HFFc6 (cell line): ENCODE measurements at regions not wholly inside any gene's neighbourhood (a gene's known extent, or its start where the extent isn't known, plus 50 kb on each side); places are given as distances from the start of the nearest gene placed in this dataset.

Experiments used
- DNase-seq: peaks from one replicate; pipeline ENCODE4 v3.0.0-alpha.2; 2018
- H3K27ac Mint-ChIP-seq: 2 replicates; pipeline ENCODE4 v1.8.0; 2020; ENCODE audit warnings: mild to moderate bottlenecking, mixed read lengths
- H3K27me3 Mint-ChIP-seq: 2 replicates; pipeline ENCODE4 v1.8.0; 2021; ENCODE audit warnings: mild to moderate bottlenecking, moderate library complexity, mixed read lengths; ENCODE audit not compliant: insufficient read depth
- H3K36me3 Mint-ChIP-seq: 2 replicates; pipeline ENCODE4 v1.8.0; 2021; ENCODE audit warnings: low read depth, mixed read lengths
- H3K4me1 Mint-ChIP-seq: 2 replicates; pipeline ENCODE4 v1.8.0; 2020; ENCODE audit warnings: low read depth, mixed read lengths
- H3K4me3 Mint-ChIP-seq: 2 replicates; pipeline ENCODE4 v1.8.0; 2020; ENCODE audit warnings: mild to moderate bottlenecking, moderate library complexity, mixed read lengths
- H3K9me3 Mint-ChIP-seq: 2 replicates; pipeline ENCODE4 v1.8.0; 2020; ENCODE audit warnings: mild to moderate bottlenecking, mixed read lengths
- CTCF ChIP-seq: fragments of 200-600 bp; sonication (generic); IDR thresholded peaks from 2 replicates; pipeline ENCODE4 v1.5.0; 2021; ENCODE audit warnings: antibody characterized with exemption, mild to moderate bottlenecking

DNA sequence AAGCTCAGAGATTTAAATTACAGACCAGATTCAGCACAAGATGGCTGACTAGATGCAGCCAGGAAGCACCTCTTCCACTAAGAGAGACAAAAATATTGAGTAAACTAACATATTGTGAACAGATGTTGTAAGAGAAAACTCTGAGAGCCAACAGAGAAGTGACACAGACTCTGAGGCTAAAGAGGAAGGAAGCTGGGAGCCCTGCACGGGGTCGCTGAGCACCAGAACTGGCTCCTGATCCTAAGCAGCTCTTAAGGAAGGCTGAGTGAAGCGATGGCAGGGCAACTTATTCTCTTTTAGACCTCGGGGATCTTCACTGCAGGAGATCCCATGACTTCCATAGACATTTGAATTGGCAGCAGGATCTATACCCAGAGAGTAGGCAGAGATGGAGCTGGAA is 578.0 kb upstream of the GRM7 start:
- H3K9me3 Mint-ChIP-seq, result peaks cover 67% of the 10 kb centered on the region
- no peak overlapping the region for H3K4me3 Mint-ChIP-seq
- TF ChIP-seq CTCF, result no peak
- no peaks in the 10 kb centered on the region; the same call in 1 of the 2 replicates for H3K27me3 Mint-ChIP-seq
- no peak overlapping the region for H3K27ac Mint-ChIP-seq
- H3K4me1 Mint-ChIP-seq, result no peaks in the 10 kb centered on the region
- no peaks in the 10 kb centered on the region for H3K36me3 Mint-ChIP-seq
- no peak for DNase-seq

DNA sequence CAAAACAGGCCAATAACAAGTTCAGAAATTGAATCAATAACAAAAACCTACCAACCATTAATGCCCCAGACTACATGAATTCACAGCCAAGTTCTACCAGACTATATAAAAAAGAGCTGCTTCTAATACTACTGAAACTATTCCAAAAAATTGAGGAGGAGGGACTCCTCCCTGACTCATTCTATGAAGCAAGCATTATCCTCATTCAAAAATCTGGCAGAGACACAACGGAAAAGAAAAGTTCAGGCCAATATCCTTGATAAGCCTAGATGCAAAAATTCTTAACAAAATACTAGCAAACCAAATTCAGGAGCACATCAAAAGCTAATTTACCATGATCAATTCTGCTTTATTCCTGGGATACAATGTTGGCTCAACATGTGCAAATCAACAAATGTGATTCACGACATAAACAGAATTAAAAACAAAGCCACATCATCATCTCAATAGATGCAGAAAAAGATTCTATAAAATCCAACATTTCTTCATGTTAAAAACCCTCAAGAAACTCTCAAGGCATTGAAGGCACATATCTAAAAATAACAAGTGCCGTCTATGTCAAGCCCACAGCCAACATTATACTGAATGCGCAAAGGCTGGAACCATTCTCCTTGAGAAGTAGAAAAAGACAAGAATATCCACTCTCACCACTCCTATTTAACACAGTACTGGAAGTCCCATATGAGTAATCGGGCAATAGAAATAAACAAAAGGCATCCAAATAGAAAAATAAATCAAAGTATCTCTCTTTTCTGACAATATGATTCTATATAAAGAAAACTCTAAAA is 573.6 kb upstream of the GRM7 start:
- TF ChIP-seq CTCF, result no peak
- DNase-seq, result no peak
- H3K27ac Mint-ChIP-seq, result no peak overlapping the region
- no peaks in the 10 kb centered on the region; the same call in 1 of the 2 replicates for H3K27me3 Mint-ChIP-seq
- H3K9me3 Mint-ChIP-seq, result peaks cover 60% of the 10 kb centered on the region
- no peaks in the 10 kb centered on the region for H3K4me1 Mint-ChIP-seq
- no peak overlapping the region for H3K4me3 Mint-ChIP-seq
- H3K36me3 Mint-ChIP-seq, result no peaks in the 10 kb centered on the region

DNA sequence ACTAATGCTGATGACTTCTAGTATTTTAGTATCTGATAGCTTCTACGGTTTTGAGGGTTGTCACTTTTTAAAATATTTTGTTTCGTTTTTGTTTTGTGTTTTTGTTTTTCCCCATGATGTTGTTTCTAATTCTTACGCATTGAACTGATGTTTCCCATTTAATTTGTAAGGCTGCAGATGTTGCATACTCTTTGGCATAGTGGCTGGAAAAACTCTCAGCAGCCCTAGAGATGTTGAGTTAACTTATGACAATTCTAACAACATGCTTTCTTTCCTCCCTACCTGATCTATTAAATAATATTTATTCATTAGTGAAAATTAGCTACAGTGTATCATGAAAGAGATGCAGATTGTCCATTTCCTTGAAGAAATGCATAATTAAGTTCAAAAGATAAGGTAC is 559.3 kb upstream of the GRM7 start:
- no peak overlapping the region for H3K4me3 Mint-ChIP-seq
- H3K36me3 Mint-ChIP-seq, result peaks cover 5% of the 10 kb centered on the region
- H3K27ac Mint-ChIP-seq, result no peak overlapping the region
- H3K4me1 Mint-ChIP-seq, result no peaks in the 10 kb centered on the region
- H3K27me3 Mint-ChIP-seq, result no peaks in the 10 kb centered on the region
- H3K9me3 Mint-ChIP-seq, result peaks cover 33% of the 10 kb centered on the region
- no peak for DNase-seq
- TF ChIP-seq CTCF, result no peak

DNA sequence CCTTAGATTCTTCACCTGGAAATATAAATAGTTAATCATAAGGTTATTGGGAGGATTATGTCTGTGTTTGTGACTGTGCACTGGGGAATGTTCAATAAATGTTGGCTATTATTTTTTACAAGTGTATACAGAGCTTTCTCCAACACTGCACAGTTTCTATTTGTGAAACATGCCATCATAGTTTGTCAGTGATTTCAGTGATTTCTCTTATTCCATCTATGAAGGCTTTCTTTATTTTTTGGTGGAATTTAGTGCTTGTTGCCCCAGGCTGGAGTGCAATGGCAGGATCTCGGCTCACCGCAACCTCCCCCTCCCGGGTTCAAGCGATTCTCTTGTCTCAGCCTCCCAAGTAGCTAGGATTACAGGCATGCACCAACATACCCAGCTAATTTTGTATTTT is 545.0 kb upstream of the GRM7 start:
- Mint-ChIP-seq H3K9me3 (peaks cover 31% of the 10 kb centered on the region), H3K27me3 (peaks cover 1% of the 10 kb centered on the region; the same call in 1 of the 2 replicates), H3K4me3 (no peak overlapping the region), H3K36me3 (no peaks in the 10 kb centered on the region), H3K27ac (no peak overlapping the region), H3K4me1 (no peaks in the 10 kb centered on the region)
- no peak for TF ChIP-seq CTCF
- no peak for DNase-seq

GRCh38 chr3:6321999-6322398 is 538.9 kb upstream of the GRM7 start:
- no peaks in the 10 kb centered on the region for H3K36me3 Mint-ChIP-seq
- no peak for DNase-seq
- H3K4me1 Mint-ChIP-seq, result no peaks in the 10 kb centered on the region
- H3K4me3 Mint-ChIP-seq, result no peak overlapping the region
- no peaks in the 10 kb centered on the region for H3K27me3 Mint-ChIP-seq
- H3K9me3 Mint-ChIP-seq, result peaks cover 4% of the 10 kb centered on the region
- no peak overlapping the region for H3K27ac Mint-ChIP-seq
- no peak for TF ChIP-seq CTCF
